Body of pancreas (tissue), 4 donors: ENCODE measurements at regions not wholly inside any gene's neighbourhood (a gene's known extent, or its start where the extent isn't known, plus 50 kb on each side); places are given as distances from the start of the nearest gene placed in this dataset.

Experiments used
- POLR2A ChIP-seq, 3 donors: fragments of 450-650 bp; IDR thresholded peaks; one replicate each; pipeline ENCODE4 v1.6.1; 2016; ENCODE audit warnings: antibody characterized with exemption in 3 of 3, mild to moderate bottlenecking in 2 of 3
- TF ChIP-seq, protein P1 (sequence below), 7 experiments: fragments of 450-650 bp in 4 of 7; fragments of 200-600 bp in 3 of 7; sonication (generic) in 3 of 7; IDR thresholded peaks; one replicate each; pipeline ENCODE4 v1.5.1; 2016 to 2019; ENCODE audit warnings: antibody characterized with exemption in 7 of 7

DNA sequence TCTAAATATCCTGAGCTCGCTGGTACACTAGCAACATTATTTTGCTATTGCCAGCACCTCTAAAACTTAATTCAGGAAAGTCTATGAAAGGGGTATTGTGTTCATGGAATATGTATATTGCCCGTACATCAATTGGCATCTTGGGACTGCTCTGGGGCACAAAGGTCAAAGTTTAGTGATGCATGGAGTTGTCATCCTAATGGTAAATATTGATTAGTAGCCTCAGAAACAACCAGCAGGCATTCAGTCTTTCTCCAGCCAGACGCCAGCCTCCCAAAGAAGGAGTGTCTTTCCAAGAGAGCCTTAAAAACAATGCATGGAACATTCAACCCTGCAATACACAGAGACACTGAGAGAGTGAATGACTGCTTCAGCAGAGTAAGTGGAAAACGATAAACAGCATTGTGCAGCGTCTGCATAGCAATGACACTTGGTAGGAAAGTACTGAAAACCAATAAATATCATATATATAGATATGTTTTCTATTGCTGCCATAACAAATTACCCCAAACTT lies 377.3 kb downstream of the SHQ1 start:
- TF ChIP-seq, protein P1, sequence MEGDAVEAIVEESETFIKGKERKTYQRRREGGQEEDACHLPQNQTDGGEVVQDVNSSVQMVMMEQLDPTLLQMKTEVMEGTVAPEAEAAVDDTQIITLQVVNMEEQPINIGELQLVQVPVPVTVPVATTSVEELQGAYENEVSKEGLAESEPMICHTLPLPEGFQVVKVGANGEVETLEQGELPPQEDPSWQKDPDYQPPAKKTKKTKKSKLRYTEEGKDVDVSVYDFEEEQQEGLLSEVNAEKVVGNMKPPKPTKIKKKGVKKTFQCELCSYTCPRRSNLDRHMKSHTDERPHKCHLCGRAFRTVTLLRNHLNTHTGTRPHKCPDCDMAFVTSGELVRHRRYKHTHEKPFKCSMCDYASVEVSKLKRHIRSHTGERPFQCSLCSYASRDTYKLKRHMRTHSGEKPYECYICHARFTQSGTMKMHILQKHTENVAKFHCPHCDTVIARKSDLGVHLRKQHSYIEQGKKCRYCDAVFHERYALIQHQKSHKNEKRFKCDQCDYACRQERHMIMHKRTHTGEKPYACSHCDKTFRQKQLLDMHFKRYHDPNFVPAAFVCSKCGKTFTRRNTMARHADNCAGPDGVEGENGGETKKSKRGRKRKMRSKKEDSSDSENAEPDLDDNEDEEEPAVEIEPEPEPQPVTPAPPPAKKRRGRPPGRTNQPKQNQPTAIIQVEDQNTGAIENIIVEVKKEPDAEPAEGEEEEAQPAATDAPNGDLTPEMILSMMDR (IDR thresholded peaks at IDR 0.05) = no peak
- TF ChIP-seq POLR2A (IDR thresholded peaks at IDR 0.05) = no peak
